Neural progenitor cell (in vitro differentiated cells): ENCODE measurements at regions not wholly inside any gene's neighbourhood (a gene's known extent, or its start where the extent isn't known, plus 50 kb on each side); places are given as distances from the start of the nearest gene placed in this dataset.

ENCODE experiments used
- DNase-seq: peaks from one replicate; pipeline ENCODE4 v3.0.0-alpha.2; 2016; ENCODE audit warnings: low spot score
- H2AFZ ChIP-seq: fragments of 200-600 bp; sonication (generic); replicated peaks from 2 replicates; pipeline ENCODE4 v1.6.1; 2016; ENCODE audit warnings: antibody characterized with exemption
- H3F3A ChIP-seq: fragments of 200-600 bp; sonication (generic); 2 replicates; pipeline ENCODE4 v1.6.1; 2016; ENCODE audit warnings: antibody characterized with exemption, low read depth
- H3K27ac ChIP-seq: fragments of 200-600 bp; sonication (generic); 2 replicates; pipeline ENCODE4 v1.5.1; 2016; ENCODE audit warnings: mild to moderate bottlenecking
- H3K27me3 ChIP-seq: fragments of 200-600 bp; sonication (generic); 2 replicates; pipeline ENCODE4 v1.6.1; 2016; ENCODE audit warnings: mild to moderate bottlenecking, moderate library complexity
- H3K36me3 ChIP-seq: fragments of 200-600 bp; sonication (generic); 2 replicates; pipeline ENCODE4 v1.5.1; 2016
- H3K4me1 ChIP-seq: fragments of 200-600 bp; sonication (generic); 2 replicates; pipeline ENCODE4 v1.6.1; 2016; ENCODE audit warnings: mixed run types
- H3K4me2 ChIP-seq: fragments of 200-600 bp; sonication (generic); 2 replicates; pipeline ENCODE4 v1.6.1; 2016
- H3K4me3 ChIP-seq: fragments of 200-600 bp; sonication (generic); 2 replicates; pipeline ENCODE4 v1.5.1; 2016
- H3K79me2 ChIP-seq: fragments of 200-600 bp; sonication (generic); 2 replicates; pipeline ENCODE4 v1.6.1; 2016; ENCODE audit warnings: low read depth
- H3K9ac ChIP-seq: fragments of 200-600 bp; sonication (generic); 2 replicates; pipeline ENCODE4 v1.6.1; 2016
- H3K9me3 ChIP-seq: fragments of 200-600 bp; sonication (generic); 2 replicates; pipeline ENCODE4 v1.5.1; 2016; ENCODE audit warnings: low read depth
- H4K20me1 ChIP-seq: fragments of 200-600 bp; sonication (generic); 2 replicates; pipeline ENCODE4 v1.6.1; 2016; ENCODE audit warnings: low read depth
- H3K27ac Mint-ChIP-seq: 3 replicates; pipeline ENCODE4 v1.8.0; 2021; ENCODE audit warnings: mixed read lengths
- H3K27me3 Mint-ChIP-seq: 2 replicates; pipeline ENCODE4 v1.8.0; 2022; ENCODE audit warnings: low read depth, mild to moderate bottlenecking, inconsistent platforms, moderate library complexity, mixed read lengths; ENCODE audit not compliant: insufficient read depth
- H3K36me3 Mint-ChIP-seq: 3 replicates; pipeline ENCODE4 v1.8.0; 2021; ENCODE audit warnings: mixed read lengths
- H3K4me1 Mint-ChIP-seq: 3 replicates; pipeline ENCODE4 v1.8.0; 2021; ENCODE audit warnings: mixed read lengths
- H3K4me3 Mint-ChIP-seq: 3 replicates; pipeline ENCODE4 v1.8.0; 2021; ENCODE audit warnings: mild to moderate bottlenecking, moderate library complexity, mixed read lengths
- H3K9me3 Mint-ChIP-seq: 3 replicates; pipeline ENCODE4 v1.8.0; 2020; ENCODE audit warnings: mixed read lengths
- EZH2 ChIP-seq: fragments of 200-600 bp; sonication (generic); IDR thresholded peaks from 2 replicates; pipeline ENCODE4 v1.6.1; 2017; ENCODE audit warnings: antibody characterized with exemption, mild to moderate bottlenecking, moderate library complexity
- EZH2phosphoT487 ChIP-seq: fragments of 200-600 bp; sonication (generic); IDR thresholded peaks from 2 replicates; pipeline ENCODE4 v1.6.1; 2017; ENCODE audit warnings: antibody characterized with exemption
- TF ChIP-seq, protein P1 (sequence below): fragments of 200-600 bp; sonication (generic); IDR thresholded peaks from 2 replicates; pipeline ENCODE4 v1.5.1; 2017; ENCODE audit warnings: antibody characterized with exemption, mild to moderate bottlenecking

DNA sequence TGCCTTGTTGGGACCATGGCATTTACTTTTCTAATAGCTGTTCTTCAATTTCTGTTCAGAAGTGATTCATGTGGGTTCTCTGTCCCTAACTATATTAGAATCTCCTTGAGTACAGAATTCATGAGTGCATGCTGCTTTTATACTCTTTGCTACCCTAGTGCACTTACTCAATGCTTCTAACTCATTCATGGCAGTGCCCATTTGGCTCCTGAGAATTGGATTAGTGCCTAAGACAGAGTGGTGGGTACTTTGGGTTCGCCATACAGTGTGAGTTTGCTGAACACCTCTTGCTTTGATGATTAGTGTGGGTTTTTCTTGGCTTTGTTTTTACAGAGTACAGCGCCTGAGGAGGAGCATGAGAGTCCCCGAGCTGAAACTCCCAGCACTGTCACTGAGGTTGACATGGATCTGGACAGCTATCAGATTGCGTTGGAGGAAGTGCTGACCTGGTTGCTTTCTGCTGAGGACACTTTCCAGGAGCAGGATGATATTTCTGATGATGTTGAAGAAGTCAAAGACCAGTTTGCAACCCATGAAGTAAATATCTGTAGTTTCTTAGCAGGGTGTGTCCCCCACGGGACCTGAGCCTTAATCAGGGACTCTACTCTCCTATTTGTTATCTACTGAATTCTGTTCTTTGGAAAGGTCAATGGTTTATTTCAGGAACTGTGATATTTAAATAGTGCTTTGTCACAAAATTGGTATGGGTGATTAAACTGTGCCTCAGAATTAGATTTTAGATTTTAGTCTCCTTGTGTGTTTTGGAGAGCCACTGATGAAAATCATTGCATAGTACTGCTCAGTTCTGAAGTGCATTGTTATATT lies 150.7 kb downstream of the UTRN start:
- Mint-ChIP-seq H3K36me3 (peaks cover 55% of the 10 kb centered on the region), H3K27me3 (peaks cover 4% of the 10 kb centered on the region), H3K27ac (no peak overlapping the region), H3K9me3 (peaks cover 12% of the 10 kb centered on the region), H3K4me1 (peaks cover 2% of the 10 kb centered on the region), H3K4me3 (no peak overlapping the region)
- H3K4me1 ChIP-seq = no peaks in the 10 kb centered on the region
- H4K20me1 ChIP-seq = no peaks in the 10 kb centered on the region
- H3K36me3 ChIP-seq = peaks cover 8% of the 10 kb centered on the region
- no peaks in the 10 kb centered on the region for H3F3A ChIP-seq
- no peaks in the 10 kb centered on the region for H3K27me3 ChIP-seq
- no peak overlapping the region for H3K27ac ChIP-seq
- no peak overlapping the region for H2AFZ ChIP-seq
- no peaks in the 10 kb centered on the region for H3K9me3 ChIP-seq
- TF ChIP-seq, protein P1, sequence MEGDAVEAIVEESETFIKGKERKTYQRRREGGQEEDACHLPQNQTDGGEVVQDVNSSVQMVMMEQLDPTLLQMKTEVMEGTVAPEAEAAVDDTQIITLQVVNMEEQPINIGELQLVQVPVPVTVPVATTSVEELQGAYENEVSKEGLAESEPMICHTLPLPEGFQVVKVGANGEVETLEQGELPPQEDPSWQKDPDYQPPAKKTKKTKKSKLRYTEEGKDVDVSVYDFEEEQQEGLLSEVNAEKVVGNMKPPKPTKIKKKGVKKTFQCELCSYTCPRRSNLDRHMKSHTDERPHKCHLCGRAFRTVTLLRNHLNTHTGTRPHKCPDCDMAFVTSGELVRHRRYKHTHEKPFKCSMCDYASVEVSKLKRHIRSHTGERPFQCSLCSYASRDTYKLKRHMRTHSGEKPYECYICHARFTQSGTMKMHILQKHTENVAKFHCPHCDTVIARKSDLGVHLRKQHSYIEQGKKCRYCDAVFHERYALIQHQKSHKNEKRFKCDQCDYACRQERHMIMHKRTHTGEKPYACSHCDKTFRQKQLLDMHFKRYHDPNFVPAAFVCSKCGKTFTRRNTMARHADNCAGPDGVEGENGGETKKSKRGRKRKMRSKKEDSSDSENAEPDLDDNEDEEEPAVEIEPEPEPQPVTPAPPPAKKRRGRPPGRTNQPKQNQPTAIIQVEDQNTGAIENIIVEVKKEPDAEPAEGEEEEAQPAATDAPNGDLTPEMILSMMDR = no peak
- TF ChIP-seq EZH2phosphoT487 = no peak
- TF ChIP-seq EZH2 = no peak
- no peaks in the 10 kb centered on the region for H3K79me2 ChIP-seq
- H3K9ac ChIP-seq = no peak overlapping the region
- H3K4me3 ChIP-seq = no peak overlapping the region
- H3K4me2 ChIP-seq = no peak overlapping the region
- DNase-seq = no peak

DNA sequence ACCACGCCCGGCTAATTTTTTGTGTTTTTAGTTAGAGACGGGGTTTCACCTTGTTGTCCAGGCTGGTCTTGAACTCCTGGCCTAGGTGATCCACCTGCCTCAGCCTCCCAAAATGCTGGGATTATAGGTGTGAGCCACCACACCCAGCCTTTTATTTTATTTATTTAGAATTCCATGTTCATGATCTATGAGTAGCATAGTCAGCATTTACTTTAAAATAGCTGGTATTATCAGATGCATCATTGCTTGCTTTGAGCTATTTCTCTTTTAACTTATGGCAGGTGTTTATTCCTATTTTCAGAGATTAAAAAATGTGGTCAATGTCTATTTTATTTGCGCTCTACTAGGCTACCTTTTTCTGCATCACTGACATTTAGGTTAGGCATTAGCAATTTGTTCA lies 152.0 kb downstream of the UTRN start:
- Histone ChIP-seq H3K79me2 (no peaks in the 10 kb centered on the region), H3K27me3 (no peaks in the 10 kb centered on the region), H3K27ac (no peak overlapping the region), H2AFZ (no peak overlapping the region), H3K4me1 (no peaks in the 10 kb centered on the region), H3K9me3 (peaks cover 4% of the 10 kb centered on the region), H3K9ac (no peak overlapping the region), H3K36me3 (peaks cover 16% of the 10 kb centered on the region), H3K4me2 (no peak overlapping the region), H3K4me3 (no peak overlapping the region), H4K20me1 (no peaks in the 10 kb centered on the region), H3F3A (no peaks in the 10 kb centered on the region)
- Mint-ChIP-seq H3K4me3 (no peak overlapping the region), H3K9me3 (peaks cover 24% of the 10 kb centered on the region), H3K27ac (no peak overlapping the region), H3K4me1 (peaks cover 2% of the 10 kb centered on the region), H3K27me3 (peaks cover 4% of the 10 kb centered on the region), H3K36me3 (peaks cover 62% of the 10 kb centered on the region)
- no peak for DNase-seq
- TF ChIP-seq EZH2phosphoT487 (no peak), EZH2 (no peak)
- TF ChIP-seq, protein P1 = no peak

DNA sequence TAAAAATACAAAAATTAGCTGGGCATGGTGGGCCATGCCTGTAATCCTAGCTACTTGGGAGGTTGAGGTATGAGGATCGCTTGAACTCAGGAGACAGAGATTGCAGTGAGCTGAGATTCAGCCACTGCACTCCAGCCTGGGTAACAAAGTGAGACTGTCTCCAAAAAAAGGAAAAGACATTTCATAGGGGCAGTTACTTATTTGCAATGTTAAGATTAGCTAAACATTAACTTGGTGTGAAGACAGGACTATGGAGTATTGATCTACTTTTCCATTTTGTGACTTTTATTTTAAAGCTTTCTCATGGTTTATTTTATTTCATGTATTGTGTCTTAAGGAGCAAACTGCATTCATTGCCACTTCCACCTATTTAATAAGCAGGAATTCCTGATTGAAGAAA lies 153.0 kb downstream of the UTRN start:
- H3K36me3 Mint-ChIP-seq = peaks cover 64% of the 10 kb centered on the region
- no peaks in the 10 kb centered on the region for H3F3A ChIP-seq
- H3K9me3 Mint-ChIP-seq = peaks cover 25% of the 10 kb centered on the region
- H3K79me2 ChIP-seq = no peaks in the 10 kb centered on the region
- no peaks in the 10 kb centered on the region for H3K27me3 ChIP-seq
- H4K20me1 ChIP-seq = no peaks in the 10 kb centered on the region
- peaks cover 21% of the 10 kb centered on the region for H3K36me3 ChIP-seq
- H3K27me3 Mint-ChIP-seq = peaks cover 4% of the 10 kb centered on the region
- H3K4me3 Mint-ChIP-seq = no peak overlapping the region
- no peak overlapping the region for H3K27ac ChIP-seq
- DNase-seq = no peak
- no peak for TF ChIP-seq EZH2phosphoT487
- TF ChIP-seq EZH2 = no peak
- TF ChIP-seq, protein P1 = no peak
- peaks cover 4% of the 10 kb centered on the region for H3K9me3 ChIP-seq
- no peak overlapping the region for H3K9ac ChIP-seq
- H3K4me2 ChIP-seq = no peak overlapping the region
- H3K4me1 ChIP-seq = no peaks in the 10 kb centered on the region
- H3K4me3 ChIP-seq = no peak overlapping the region
- no peak overlapping the region for H2AFZ ChIP-seq
- H3K4me1 Mint-ChIP-seq = no peaks in the 10 kb centered on the region
- H3K27ac Mint-ChIP-seq = no peak overlapping the region
